Colonic mucosa (tissue), 4 donors: ENCODE measurements at regions not wholly inside any gene's neighbourhood (a gene's known extent, or its start where the extent isn't known, plus 50 kb on each side); places are given as distances from the start of the nearest gene placed in this dataset.

ENCODE experiments used
- DNase-seq: peaks from one replicate; pipeline ENCODE4 v3.0.0-alpha.2; 2020
- H3K27ac ChIP-seq: fragments of 200-600 bp; one replicate; pipeline ENCODE4 v1.8.0; 2021
- H3K27me3 ChIP-seq: fragments of 200-600 bp; one replicate; pipeline ENCODE4 v1.8.0; 2021
- H3K36me3 ChIP-seq: fragments of 200-600 bp; one replicate; pipeline ENCODE4 v1.8.0; 2021
- H3K4me1 ChIP-seq: fragments of 200-600 bp; one replicate; pipeline ENCODE4 v1.8.0; 2021; ENCODE audit warnings: mild to moderate bottlenecking
- H3K4me3 ChIP-seq: fragments of 200-600 bp; one replicate; pipeline ENCODE4 v1.8.0; 2021
- H3K9ac ChIP-seq, 2 donors: one replicate each; pipeline ENCODE4 v1.7.0; 2013; ENCODE audit warnings: control low read depth in 2 of 2, low read depth in 2 of 2, low read length in 2 of 2
- H3K9me3 ChIP-seq: fragments of 200-600 bp; one replicate; pipeline ENCODE4 v1.8.0; 2021
- CTCF ChIP-seq: fragments of 200-600 bp; IDR thresholded peaks from one replicate; pipeline ENCODE4 v1.8.0; 2022; ENCODE audit warnings: antibody characterized with exemption, mild to moderate bottlenecking
- intact Hi-C: fragments of 100-400 bp; cut with DNase I; formaldehyde crosslinking; loops from one replicate; pipeline ENCODE4 v1.14.1; 2022
- donor health status: healthy.
- donor health status: DM: no; HTN: no; CAD: no.
- donor health status: DM: no; HTN: no; CAD: no.

GRCh38 chr6:122161136-122161535 is 238.3 kb upstream of the HSF2 start:
- Histone ChIP-seq H3K27ac (no peak overlapping the region), H3K27me3 (no peaks in the 10 kb centered on the region), H3K9me3 (no peaks in the 10 kb centered on the region), H3K9ac (no peak overlapping the region), H3K36me3 (no peaks in the 10 kb centered on the region), H3K4me1 (no peaks in the 10 kb centered on the region), H3K4me3 (no peak overlapping the region)
- intact Hi-C loops = no loop called here
- DNase-seq = no peak
- no peak for TF ChIP-seq CTCF

GRCh38 chr6:122165014-122165413 is 234.4 kb upstream of the HSF2 start:
- Histone ChIP-seq H3K36me3 (no peaks in the 10 kb centered on the region), H3K27me3 (no peaks in the 10 kb centered on the region), H3K9ac (no peak overlapping the region), H3K4me3 (no peak overlapping the region), H3K27ac (no peak overlapping the region), H3K9me3 (no peaks in the 10 kb centered on the region), H3K4me1 (no peaks in the 10 kb centered on the region)
- intact Hi-C loops = no loop called here
- no peak for TF ChIP-seq CTCF
- no peak for DNase-seq

GRCh38 chr6:122170274-122170673 is 229.2 kb upstream of the HSF2 start:
- no peak for TF ChIP-seq CTCF
- no peak for DNase-seq
- intact Hi-C loops = no loop called here
- Histone ChIP-seq H3K36me3 (no peaks in the 10 kb centered on the region), H3K27me3 (no peaks in the 10 kb centered on the region), H3K4me1 (no peaks in the 10 kb centered on the region), H3K4me3 (no peak overlapping the region), H3K9me3 (no peaks in the 10 kb centered on the region), H3K27ac (no peak overlapping the region), H3K9ac (no peak overlapping the region)

- Histone ChIP-seq H3K9me3 (no peaks in the 10 kb centered on the region), H3K9ac (no peak overlapping the region), H3K36me3 (no peaks in the 10 kb centered on the region), H3K27ac (no peak overlapping the region), H3K4me3 (no peak overlapping the region), H3K27me3 (no peaks in the 10 kb centered on the region), H3K4me1 (no peaks in the 10 kb centered on the region)
- no peak for TF ChIP-seq CTCF
- intact Hi-C loops = no loop called here
- DNase-seq = no peak
Measured at GRCh38 chr6:122178988-122179387, 220.5 kb upstream of the HSF2 start.

- TF ChIP-seq CTCF = no peak
- no peaks in the 10 kb centered on the region for H3K36me3 ChIP-seq
- intact Hi-C loops = loop anchor here (10.0 kb wide), 1 partner anchor 755 kb away; no protein-coding TSS in a partner anchor
- no peaks in the 10 kb centered on the region for H3K27me3 ChIP-seq
- H3K4me3 ChIP-seq = no peak overlapping the region
- H3K4me1 ChIP-seq = no peaks in the 10 kb centered on the region
- H3K27ac ChIP-seq = no peak overlapping the region
- no peak overlapping the region for H3K9ac ChIP-seq
- DNase-seq = no peak
- H3K9me3 ChIP-seq = no peaks in the 10 kb centered on the region
Measured at GRCh38 chr6:122180132-122180531, 219.3 kb upstream of the HSF2 start.

GRCh38 chr6:122182061-122182460 is 217.4 kb upstream of the HSF2 start:
- Histone ChIP-seq H3K27ac (no peak overlapping the region), H3K36me3 (no peaks in the 10 kb centered on the region), H3K27me3 (no peaks in the 10 kb centered on the region), H3K9ac (no peak overlapping the region), H3K4me1 (no peaks in the 10 kb centered on the region), H3K4me3 (no peak overlapping the region), H3K9me3 (no peaks in the 10 kb centered on the region)
- intact Hi-C loops = loop anchor here (10.0 kb wide), 1 partner anchor 757 kb away; no protein-coding TSS in a partner anchor
- no peak for DNase-seq
- no peak for TF ChIP-seq CTCF
